ENCODE measurements at regions not wholly inside any gene's neighbourhood (a gene's known extent, or its start where the extent isn't known, plus 50 kb on each side); places are given as distances from the start of the nearest gene placed in this dataset.

GRCh38 chr10:65548001-65548400 is 1377.8 kb upstream of the LRRTM3 start:
- CTCF ChIA-PET, result no interaction called here
- H3K27ac ChIP-seq (ENCODE audit: extremely low read depth, low read depth, low read length), result no peak overlapping the region
- no peaks in the 10 kb centered on the region for H3K9me3 ChIP-seq (ENCODE audit: control insufficient read depth, insufficient read depth, low read depth, low read length)
- H3K4me3 ChIP-seq (ENCODE audit: low read depth, low read length), result no peak overlapping the region
- H3K4me1 ChIP-seq (ENCODE audit: control insufficient read depth, insufficient read depth, low read length), result no peaks in the 10 kb centered on the region
- no peaks in the 10 kb centered on the region for H3K36me3 ChIP-seq (ENCODE audit: control insufficient read depth in 2 of 2, insufficient read depth in 1 of 2, low read length in 2 of 2)
- POLR2A ChIA-PET, result no interaction called here
- no peak for TF ChIP-seq ZNF221 (tag by site-specific recombination; IDR thresholded peaks at IDR 0.05; ENCODE audit: borderline replicate concordance)
- TF ChIP-seq ZNF610 (tag by site-specific recombination; IDR thresholded peaks at IDR 0.05; ENCODE audit: borderline replicate concordance), result no peak
- no peak for TF ChIP-seq ZFHX2 (tag by site-specific recombination; conservative IDR thresholded peaks at IDR 0.05)
- TF ChIP-seq ZNF510 (tag by site-specific recombination; IDR thresholded peaks at IDR 0.05; ENCODE audit: insufficient replicate concordance), result no peak
- TF ChIP-seq ZNF423 (tag by site-specific recombination; IDR thresholded peaks at IDR 0.05), result no peak
- TF ChIP-seq ZNF521 (tag by site-specific recombination; IDR thresholded peaks at IDR 0.05), result no peak
- no peak for TF ChIP-seq ZNF639 (tag by site-specific recombination; IDR thresholded peaks at IDR 0.05)
- no peak for TF ChIP-seq WT1 (tag by site-specific recombination; IDR thresholded peaks at IDR 0.05)
- no peak for TF ChIP-seq ZNF23 (tag by site-specific recombination; IDR thresholded peaks at IDR 0.05; ENCODE audit: borderline replicate concordance)
- no peak for TF ChIP-seq SALL2 (tag by site-specific recombination; IDR thresholded peaks at IDR 0.05; ENCODE audit: borderline replicate concordance)
- TF ChIP-seq, protein P1, sequence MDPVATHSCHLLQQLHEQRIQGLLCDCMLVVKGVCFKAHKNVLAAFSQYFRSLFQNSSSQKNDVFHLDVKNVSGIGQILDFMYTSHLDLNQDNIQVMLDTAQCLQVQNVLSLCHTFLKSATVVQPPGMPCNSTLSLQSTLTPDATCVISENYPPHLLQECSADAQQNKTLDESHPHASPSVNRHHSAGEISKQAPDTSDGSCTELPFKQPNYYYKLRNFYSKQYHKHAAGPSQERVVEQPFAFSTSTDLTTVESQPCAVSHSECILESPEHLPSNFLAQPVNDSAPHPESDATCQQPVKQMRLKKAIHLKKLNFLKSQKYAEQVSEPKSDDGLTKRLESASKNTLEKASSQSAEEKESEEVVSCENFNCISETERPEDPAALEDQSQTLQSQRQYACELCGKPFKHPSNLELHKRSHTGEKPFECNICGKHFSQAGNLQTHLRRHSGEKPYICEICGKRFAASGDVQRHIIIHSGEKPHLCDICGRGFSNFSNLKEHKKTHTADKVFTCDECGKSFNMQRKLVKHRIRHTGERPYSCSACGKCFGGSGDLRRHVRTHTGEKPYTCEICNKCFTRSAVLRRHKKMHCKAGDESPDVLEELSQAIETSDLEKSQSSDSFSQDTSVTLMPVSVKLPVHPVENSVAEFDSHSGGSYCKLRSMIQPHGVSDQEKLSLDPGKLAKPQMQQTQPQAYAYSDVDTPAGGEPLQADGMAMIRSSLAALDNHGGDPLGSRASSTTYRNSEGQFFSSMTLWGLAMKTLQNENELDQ (tag by site-specific recombination; IDR thresholded peaks at IDR 0.05; ENCODE audit: low read depth), result no peak
- no peak for TF ChIP-seq GLI4 (tag by site-specific recombination; IDR thresholded peaks at IDR 0.05)
- TF ChIP-seq ZBTB48 (tag by site-specific recombination; IDR thresholded peaks at IDR 0.05), result no peak

DNA sequence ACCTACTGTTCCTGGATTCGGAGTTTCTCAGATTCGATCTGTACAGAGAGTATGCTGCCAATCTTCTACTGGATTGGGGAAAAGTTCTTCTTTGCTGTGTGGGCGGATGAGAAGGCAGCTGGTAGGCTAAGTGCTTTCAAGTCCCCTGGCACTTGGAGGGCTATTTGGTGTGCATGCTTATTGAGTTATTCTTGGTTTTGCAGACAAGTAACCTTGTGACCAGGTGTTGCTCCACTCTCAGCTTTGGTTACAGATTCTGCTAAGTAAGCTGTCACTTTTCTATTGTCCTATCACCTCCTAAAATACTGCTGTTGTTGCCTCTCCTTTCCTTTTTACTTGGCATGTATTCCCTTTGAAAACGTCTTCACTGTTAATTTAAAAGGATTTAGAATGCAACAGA is 1375.1 kb upstream of the LRRTM3 start:
- TF ChIP-seq, protein P2, sequence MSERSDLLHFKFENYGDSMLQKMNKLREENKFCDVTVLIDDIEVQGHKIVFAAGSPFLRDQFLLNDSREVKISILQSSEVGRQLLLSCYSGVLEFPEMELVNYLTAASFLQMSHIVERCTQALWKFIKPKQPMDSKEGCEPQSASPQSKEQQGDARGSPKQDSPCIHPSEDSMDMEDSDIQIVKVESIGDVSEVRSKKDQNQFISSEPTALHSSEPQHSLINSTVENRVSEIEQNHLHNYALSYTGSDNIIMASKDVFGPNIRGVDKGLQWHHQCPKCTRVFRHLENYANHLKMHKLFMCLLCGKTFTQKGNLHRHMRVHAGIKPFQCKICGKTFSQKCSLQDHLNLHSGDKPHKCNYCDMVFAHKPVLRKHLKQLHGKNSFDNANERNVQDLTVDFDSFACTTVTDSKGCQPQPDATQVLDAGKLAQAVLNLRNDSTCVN (tag by site-specific recombination; optimal IDR thresholded peaks at IDR 0.05), result no peak
- TF ChIP-seq ZNF585B (tag by site-specific recombination; IDR thresholded peaks at IDR 0.05), result no peak
- TF ChIP-seq, protein P3, sequence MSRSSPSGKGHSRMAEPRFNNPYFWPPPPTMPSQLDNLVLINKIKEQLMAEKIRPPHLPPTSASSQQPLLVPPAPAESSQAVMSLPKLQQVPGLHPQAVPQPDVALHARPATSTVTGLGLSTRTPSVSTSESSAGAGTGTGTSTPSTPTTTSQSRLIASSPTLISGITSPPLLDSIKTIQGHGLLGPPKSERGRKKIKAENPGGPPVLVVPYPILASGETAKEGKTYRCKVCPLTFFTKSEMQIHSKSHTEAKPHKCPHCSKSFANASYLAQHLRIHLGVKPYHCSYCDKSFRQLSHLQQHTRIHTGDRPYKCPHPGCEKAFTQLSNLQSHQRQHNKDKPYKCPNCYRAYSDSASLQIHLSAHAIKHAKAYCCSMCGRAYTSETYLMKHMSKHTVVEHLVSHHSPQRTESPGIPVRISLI (tag by site-specific recombination; IDR thresholded peaks at IDR 0.05), result no peak
- no peak for TF ChIP-seq ZBTB7A (tag by site-specific recombination; IDR thresholded peaks at IDR 0.05; ENCODE audit: low read depth)
- no peak for TF ChIP-seq ZNF335 (tag by site-specific recombination; conservative IDR thresholded peaks at IDR 0.05)
- no peak for TF ChIP-seq ZNF169 (tag by site-specific recombination; IDR thresholded peaks at IDR 0.05)
- TF ChIP-seq, protein P4, sequence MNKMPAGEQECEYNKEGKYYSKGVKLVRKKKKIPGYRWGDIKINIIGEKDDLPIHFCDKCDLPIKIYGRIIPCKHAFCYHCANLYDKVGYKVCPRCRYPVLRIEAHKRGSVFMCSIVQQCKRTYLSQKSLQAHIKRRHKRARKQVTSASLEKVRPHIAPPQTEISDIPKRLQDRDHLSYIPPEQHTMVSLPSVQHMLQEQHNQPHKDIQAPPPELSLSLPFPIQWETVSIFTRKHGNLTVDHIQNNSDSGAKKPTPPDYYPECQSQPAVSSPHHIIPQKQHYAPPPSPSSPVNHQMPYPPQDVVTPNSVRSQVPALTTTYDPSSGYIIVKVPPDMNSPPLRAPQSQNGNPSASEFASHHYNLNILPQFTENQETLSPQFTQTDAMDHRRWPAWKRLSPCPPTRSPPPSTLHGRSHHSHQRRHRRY (tag by site-specific recombination; IDR thresholded peaks at IDR 0.05), result no peak
- no peak for TF ChIP-seq ZNF221 (tag by site-specific recombination; IDR thresholded peaks at IDR 0.05; ENCODE audit: borderline replicate concordance)
- TF ChIP-seq ZNF707 (tag by site-specific recombination; IDR thresholded peaks at IDR 0.05), result no peak
- no peak for TF ChIP-seq ZNF768 (tag by site-specific recombination; IDR thresholded peaks at IDR 0.05)
- no peak for TF ChIP-seq PRDM1 (tag by site-specific recombination; IDR thresholded peaks at IDR 0.05)
- no peak for TF ChIP-seq ZNF660 (tag by site-specific recombination; IDR thresholded peaks at IDR 0.05)
- no peak for TF ChIP-seq EGR2 (tag by site-specific recombination; IDR thresholded peaks at IDR 0.05; ENCODE audit: low read depth)
- TF ChIP-seq ZFP41 (tag by site-specific recombination; IDR thresholded peaks at IDR 0.05; ENCODE audit: borderline replicate concordance), result no peak
- TF ChIP-seq ZNF548 (tag by site-specific recombination; IDR thresholded peaks at IDR 0.05), result no peak
- TF ChIP-seq ZNF530 (tag by site-specific recombination; IDR thresholded peaks at IDR 0.05; ENCODE audit: low read depth), result no peak
- no peak overlapping the region for H3K4me3 ChIP-seq (ENCODE audit: low read depth, low read length)
- no peak overlapping the region for H3K27ac ChIP-seq (ENCODE audit: extremely low read depth, low read depth, low read length)
- CTCF ChIA-PET, result interaction anchor here (0.5 kb wide), 1 partner anchor 1616 kb away, joined by 6 read pairs; no protein-coding TSS in a partner anchor
- no peaks in the 10 kb centered on the region for H3K9me3 ChIP-seq (ENCODE audit: control insufficient read depth, insufficient read depth, low read depth, low read length)
- H3K4me1 ChIP-seq (ENCODE audit: control insufficient read depth, insufficient read depth, low read length), result no peaks in the 10 kb centered on the region
- POLR2A ChIA-PET, result no interaction called here
- H3K36me3 ChIP-seq (ENCODE audit: control insufficient read depth in 2 of 2, insufficient read depth in 1 of 2, low read length in 2 of 2), result no peaks in the 10 kb centered on the region
